Activated effector memory CD4-positive, alpha-beta T cell treated with anti-CD3 and anti-CD28 coated beads, Interleukin-2, amount 50 U/mL, for 16 hours (primary cell): ENCODE measurements at regions not wholly inside any gene's neighbourhood (a gene's known extent, or its start where the extent isn't known, plus 50 kb on each side); places are given as distances from the start of the nearest gene placed in this dataset.
A peak's percentile ranks its signal among the peaks of the same experiment; 100 is the strongest.

Experiments
- DNase-seq: peaks from one replicate; pipeline ENCODE4 v3.0.0-alpha.2; 2020

DNA sequence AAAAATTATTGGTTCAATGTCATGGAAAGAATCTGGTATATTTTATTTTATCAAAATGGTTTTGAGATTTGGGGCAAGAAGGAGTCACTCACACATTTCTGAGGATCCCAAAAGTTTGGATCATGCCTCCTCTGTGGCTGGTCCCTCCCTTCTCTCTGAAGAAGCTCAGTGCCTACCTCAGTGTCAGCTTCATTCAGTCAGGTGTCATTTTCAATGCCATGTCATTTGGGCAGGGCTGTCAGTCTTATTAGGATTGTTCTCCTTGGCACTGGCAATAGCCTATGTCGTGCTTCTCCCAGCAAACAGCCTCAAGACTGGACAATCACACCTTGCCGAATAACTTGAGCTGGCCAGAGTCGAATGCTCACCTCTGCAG is 264.5 kb upstream of the CAMK1G start:
- DNase-seq, result no peak

GRCh38 chr1:209319549-209319948 is 264.0 kb upstream of the CAMK1G start:
- no peak for DNase-seq

DNA sequence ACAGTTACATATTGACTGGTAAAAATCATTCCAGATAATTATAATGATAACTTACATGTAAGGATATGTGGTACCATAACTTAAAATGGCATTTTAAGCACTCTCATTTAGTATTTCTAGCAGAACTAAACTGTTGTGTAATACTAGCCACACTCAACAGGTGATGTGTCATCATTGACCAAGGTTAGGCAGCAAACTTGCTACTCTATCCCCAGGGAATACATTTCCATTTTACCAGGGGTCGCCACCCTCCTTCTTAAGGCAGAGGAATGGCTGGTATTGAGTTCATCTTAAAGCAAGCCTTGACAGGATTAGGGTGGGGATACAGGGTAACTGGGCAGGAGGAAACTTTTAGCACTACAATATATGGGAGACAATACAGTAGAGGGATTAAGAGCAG is 259.8 kb upstream of the CAMK1G start:
- no peak for DNase-seq

- DNase-seq, result no peak
Observed at GRCh38 chr1:209324901-209325871, 258.3 kb upstream of the CAMK1G start.

DNA sequence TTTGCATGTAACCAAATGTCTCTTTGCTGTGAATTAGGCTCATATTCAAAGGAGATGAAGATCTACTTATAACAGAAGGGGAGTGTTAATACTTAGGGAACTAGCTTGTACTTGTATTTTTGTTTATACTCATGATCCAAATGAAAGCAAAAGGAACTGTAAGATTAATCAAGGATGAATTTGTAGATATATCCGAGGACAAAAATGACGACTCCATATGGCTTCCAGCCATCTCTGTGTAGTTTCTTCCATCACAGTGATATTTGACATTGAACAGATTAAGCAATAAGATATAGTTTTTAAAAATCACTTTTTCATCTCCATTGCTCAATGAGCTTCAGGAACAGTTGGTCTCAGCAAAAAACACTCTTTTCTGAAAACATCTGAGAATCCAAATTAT is 257.4 kb upstream of the CAMK1G start:
- no peak for DNase-seq

GRCh38 chr1:209326831-209327230 is 256.7 kb upstream of the CAMK1G start:
- no peak for DNase-seq

DNA sequence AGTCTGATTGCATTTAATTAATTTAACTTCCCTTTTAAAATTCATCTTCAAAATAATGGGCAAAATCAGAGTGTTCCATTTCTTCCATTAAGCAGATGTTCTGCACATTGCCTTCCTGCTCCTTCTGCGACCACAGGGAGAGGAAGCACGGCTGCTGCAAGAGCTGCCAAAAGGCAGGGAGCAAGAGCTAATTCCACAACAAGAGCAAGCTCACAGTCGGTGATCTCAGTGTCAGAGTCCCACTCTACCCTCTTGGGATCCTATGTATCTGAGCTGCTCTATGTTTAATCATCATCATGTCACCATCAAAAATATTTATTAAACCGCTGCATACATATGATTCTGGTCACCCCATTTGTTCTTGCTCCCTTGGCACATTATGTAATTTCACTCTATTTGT is 255.3 kb upstream of the CAMK1G start:
- no peak for DNase-seq

DNA sequence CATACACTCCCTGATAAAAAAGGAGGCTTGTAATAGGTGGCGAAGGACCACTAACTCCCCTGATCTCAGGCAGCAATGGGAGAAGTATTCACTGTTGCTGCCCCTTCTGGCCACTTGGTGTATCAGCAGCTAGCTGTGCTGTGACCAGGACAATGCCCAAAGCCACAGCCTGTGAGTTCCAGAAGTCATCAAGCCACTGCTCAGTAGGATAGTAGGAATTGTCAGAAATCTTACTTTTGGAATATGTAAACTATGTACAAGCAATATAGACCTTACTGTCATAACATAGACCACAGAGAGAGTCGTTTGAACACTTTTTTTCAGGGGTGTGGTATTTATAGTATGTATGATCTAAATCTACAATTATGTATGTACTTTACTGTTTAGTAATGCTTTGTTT is 248.3 kb upstream of the CAMK1G start:
- no peak for DNase-seq

DNA sequence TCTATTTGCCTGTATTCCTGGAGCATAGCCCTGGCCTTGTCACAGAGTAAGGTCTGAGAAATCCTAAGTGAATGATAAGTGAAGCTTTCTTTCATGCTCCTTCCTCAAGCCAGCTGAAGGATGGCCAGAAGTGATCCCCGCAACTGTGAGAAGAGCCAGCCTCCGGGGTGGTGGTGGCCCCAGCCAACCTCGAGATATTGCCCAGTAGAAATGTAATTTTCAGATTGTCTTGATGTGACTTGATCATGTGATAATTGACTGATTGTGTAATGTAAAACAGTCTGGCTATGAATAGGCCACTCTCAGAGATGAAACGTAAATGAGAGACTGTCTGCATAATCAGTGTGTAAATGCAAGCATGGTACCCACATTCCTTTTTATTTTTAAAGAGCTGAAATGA is 242.4 kb upstream of the CAMK1G start:
- DNase-seq, result no peak

- no peak for DNase-seq
Observed at GRCh38 chr1:209341673-209342420, 241.7 kb upstream of the CAMK1G start.

DNA sequence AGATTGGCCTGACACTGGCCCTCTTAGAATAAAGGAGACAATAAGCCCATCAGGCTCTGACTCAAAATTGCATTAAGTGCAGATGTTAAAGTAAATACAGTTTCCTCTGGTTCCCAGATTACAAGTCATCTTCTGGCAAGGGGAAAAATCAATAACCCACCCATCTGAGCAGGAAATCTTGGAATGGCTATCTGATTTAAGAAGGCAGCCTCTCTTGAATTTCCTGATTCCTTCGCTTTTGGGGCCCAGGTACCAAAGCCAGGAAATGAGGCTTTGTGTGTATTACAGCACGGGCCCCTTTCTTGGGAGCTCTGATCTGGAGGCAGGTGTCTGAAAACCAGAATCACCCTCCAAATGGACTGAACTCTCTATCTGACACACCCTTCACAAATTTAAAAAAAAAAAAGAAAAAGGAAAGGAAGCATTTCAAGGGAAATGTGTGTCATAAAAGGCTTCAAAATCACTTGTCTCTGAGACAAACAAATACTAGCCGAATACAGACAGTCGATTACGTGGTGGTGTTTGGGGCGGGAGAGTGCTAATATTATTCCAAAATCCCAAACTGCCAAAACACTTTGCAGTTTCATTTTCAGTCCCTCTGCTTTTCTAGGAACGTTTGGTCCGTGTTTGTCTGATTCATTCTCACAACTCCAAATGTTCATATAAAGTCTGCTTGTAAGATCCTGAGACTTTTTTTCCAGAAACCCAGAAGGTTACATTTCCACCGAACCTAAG is 240.9 kb upstream of the CAMK1G start:
- no peak for DNase-seq

GRCh38 chr1:209343511-209343910 is 240.0 kb upstream of the CAMK1G start:
- no peak for DNase-seq

GRCh38 chr1:209344156-209344555 is 239.4 kb upstream of the CAMK1G start:
- no peak for DNase-seq

DNA sequence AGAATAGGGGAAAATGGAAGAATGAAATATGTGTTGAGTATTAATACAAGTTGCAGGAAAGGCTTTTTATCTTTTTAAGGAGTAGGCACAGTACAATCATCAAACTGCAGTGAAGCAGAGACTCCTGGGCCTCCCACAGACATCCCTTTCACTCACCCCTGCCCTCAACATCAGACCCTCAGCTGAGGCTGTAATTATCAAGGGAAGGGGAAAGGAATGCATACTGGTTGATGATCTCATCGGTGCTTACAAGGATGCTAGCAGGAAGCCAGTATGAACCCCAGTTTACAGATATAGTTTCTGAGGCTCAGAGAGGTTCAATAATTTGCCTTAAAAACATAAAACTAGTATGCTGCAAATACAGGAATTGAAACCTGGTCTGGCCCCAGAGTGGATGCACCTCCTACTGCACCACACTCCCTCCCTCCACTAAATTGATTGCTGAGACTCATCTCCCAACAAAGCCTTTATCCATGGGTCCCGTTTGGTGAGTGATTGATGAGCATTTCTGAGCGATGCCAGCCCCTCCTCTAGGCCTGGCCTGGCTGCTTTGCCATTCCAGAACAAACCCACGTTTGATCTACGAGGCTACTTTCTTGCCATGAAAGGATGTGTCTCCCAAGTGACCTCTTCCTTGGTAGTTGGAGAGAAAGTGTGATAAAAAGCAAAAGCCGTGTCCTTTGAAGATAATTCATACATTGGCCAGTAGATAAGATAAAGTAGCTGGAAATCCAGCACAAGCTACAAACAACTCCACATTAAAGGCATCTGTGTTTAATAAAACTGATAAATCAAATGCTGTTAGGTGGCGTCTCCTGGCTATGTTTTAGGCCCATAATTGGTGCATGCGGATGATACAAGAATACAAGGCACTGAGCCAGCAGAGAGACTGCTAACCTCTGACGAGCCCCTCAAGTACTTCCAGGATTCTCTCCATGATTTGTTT is 233.9 kb upstream of the CAMK1G start:
- no peak for DNase-seq

DNA sequence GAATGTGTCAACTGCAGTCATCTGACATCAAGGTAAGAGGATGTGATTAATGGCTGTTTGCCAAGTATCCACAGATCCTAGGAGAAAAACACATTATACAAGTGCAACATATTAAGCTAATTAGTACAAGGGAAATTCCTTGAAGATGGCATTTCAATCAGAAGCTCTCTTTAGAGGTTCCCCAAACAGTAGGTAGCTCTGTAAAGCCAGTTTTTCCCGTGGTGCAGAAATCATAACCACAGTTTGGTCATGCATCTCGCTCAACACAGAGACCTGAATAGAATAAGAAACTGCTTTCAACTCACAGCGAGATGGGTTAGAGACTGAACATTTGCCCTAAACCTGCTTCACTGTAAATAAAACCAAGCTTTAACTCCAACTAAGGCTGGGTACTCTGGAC is 230.5 kb upstream of the CAMK1G start:
- DNase-seq, result no peak

DNA sequence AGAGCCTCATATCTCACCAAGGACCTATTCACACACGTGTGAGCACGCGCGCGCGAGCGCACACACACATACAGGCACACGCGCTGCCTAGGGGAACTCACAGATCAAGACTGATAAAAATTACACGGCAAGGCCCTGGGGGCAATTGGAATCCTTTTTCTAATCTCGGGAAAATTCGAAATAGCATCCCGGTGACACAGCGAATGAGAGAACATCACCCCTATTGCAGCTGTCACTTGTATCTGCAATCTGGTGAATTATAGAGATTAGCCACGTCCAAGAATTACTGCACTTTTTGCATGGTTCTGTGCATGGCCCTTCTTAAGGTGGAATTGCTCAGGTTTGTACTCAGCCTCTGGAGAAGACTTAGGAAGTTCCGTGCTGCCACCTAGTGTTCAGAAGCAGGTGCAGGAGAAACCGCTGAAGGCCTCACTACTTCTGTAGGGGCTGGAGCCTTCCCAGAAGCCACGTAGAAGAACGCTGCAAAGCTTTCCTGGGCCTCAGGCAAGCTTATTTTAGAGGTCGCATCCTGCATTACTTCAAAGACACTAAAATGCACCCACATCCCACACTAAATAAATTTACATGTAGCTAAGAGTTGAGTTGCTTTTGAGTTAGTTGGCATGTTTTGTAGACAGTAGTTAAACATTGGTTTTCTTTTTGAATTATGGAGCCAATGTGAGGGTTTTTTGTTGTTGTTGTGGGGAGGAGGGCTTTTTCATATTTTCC is 229.2 kb upstream of the CAMK1G start:
- DNase-seq, result peak; percentile 74

- no peak for DNase-seq
Observed at GRCh38 chr1:209354840-209355165, 228.7 kb upstream of the CAMK1G start.

DNA sequence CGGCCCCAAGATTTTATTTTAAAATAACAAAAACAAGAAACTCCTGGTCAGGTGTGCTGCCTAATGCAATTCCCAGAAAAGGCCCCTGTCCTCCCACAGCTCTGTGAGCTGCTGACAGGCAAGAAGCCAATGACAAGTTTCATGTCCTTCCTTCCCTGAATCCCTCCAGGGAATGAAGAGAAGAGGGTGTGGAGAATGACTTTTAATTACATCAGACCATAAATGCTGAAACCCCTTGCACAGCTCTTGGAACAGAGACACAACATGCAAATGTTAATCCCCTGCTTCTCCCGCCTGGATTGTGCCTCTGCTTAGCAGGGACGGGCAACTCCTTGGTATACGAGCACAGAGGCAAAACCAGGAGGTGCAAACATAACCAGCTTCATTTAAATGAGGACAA is 228.1 kb upstream of the CAMK1G start:
- no peak for DNase-seq

GRCh38 chr1:209356976-209357377 is 226.5 kb upstream of the CAMK1G start:
- DNase-seq, result no peak

- DNase-seq, result no peak
Observed at GRCh38 chr1:209363112-209363511, 220.4 kb upstream of the CAMK1G start.

DNA sequence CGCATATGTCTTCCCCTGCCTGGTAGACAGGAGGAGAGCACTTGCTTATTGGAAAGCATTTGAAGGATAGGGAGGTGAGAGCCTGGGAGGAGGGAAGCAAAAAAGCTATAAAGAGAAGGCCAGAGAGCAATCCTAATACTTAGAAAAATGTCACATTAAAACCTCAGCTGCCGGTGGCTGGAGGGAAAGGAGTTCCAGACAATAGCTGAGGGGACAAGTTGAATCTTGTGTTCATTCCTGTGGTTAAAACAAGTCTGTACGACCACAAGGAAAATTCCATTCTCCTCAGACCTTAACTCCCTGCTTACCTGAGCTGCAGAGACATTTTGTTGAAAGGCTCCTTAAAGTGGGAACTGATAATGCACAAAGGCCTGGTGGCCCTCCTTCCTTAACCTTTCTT is 218.8 kb upstream of the CAMK1G start:
- DNase-seq, result no peak
